AG10803 (cell line): ENCODE measurements at regions not wholly inside any gene's neighbourhood (a gene's known extent, or its start where the extent isn't known, plus 50 kb on each side); places are given as distances from the start of the nearest gene placed in this dataset.

ENCODE experiments used
- DNase-seq: peaks from one replicate; pipeline ENCODE4 v3.0.0; 2010; ENCODE audit warnings: low read depth
- H3K4me3 ChIP-seq: 2 replicates; pipeline ENCODE4 v1.5.1; 2011; ENCODE audit warnings: mild to moderate bottlenecking, low read length, control low read depth
- CTCF ChIP-seq: conservative IDR thresholded peaks from 2 replicates; pipeline ENCODE4 v1.5.1; 2011; ENCODE audit warnings: mild to moderate bottlenecking, low read length, control low read depth, inconsistent platforms

DNA sequence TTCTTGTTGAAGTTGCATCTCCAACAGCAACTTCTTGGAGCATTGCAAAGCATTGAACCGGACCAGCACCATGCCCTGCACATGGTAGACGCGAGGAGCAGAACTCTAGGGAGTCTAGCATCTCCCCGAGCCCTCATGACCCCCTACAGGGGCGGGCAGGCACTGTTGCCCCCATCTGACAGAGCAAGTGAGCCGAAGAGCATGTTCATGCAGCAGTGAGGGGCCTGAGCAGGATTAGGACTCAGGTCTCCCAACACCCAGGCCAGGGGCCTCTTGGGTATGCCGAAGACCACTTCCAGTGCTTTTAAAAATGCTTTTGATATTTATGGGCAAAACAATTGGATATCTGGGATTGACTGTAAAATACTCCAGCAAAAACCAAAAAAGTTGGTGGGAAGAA, 163.3 kb downstream of the TFCP2L1 start:
- no peak for DNase-seq
- TF ChIP-seq CTCF = no peak

DNA sequence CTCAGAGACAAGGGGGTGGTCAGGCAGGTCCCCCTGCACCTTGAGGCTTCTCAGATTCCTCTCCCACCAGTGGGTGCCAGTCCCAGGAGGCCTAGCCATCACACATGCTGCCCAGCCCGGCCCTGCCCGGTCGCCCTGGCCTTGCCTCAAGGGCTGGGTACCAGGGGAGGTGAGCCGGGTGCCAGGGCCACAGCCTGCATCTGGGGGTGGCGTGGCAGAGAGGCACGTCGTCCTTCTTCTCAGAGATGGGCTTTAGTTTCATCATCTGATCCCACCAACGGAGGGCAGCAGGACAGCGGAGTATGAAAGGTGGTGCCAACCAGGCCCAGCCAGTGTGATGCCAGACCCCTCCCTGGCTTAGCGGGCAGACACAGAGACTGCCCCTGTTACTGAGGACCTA, 161.7 kb downstream of the TFCP2L1 start:
- no peak overlapping the region for H3K4me3 ChIP-seq
- DNase-seq = no peak
- TF ChIP-seq CTCF = no peak

More for the DNA sequence above, 163.3 kb downstream of the TFCP2L1 start:
- no peak overlapping the region for H3K4me3 ChIP-seq

GRCh38 chr2:121124330-121124729, 160.7 kb downstream of the TFCP2L1 start:
- DNase-seq = no peak
- no peak overlapping the region for H3K4me3 ChIP-seq
- no peak for TF ChIP-seq CTCF

DNA sequence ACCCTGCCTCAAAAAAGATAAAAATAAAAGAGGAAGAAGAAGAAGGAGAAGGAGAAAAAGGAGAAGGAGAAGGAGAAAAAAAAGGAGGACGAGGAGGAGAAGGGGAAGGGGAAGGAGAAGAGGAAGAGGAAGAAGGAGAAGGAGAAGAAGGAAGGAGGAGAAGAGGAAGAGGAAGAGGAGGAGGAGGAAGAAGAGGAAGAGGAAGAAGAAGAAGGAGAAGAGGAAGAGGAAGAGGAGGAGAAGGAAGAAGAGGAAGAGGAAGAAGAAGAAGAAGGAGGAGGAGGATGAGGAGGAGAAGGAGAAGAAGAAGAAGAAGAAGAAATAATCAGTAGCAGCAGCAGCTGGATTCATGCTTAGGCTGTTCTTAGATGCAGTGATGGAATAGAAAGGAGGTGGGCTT, 159.7 kb downstream of the TFCP2L1 start:
- no peak overlapping the region for H3K4me3 ChIP-seq
- DNase-seq = no peak
- TF ChIP-seq CTCF = no peak

- DNase-seq = no peak
- H3K4me3 ChIP-seq = no peak overlapping the region
- TF ChIP-seq CTCF = peak; percentile 52
These were observed 156.0 kb downstream of the TFCP2L1 start for GRCh38 chr2:121128741-121129659.

- no peak for TF ChIP-seq CTCF
- no peak for DNase-seq
- H3K4me3 ChIP-seq = no peak overlapping the region
These were observed 155.3 kb downstream of the TFCP2L1 start for GRCh38 chr2:121129692-121130091.

DNA sequence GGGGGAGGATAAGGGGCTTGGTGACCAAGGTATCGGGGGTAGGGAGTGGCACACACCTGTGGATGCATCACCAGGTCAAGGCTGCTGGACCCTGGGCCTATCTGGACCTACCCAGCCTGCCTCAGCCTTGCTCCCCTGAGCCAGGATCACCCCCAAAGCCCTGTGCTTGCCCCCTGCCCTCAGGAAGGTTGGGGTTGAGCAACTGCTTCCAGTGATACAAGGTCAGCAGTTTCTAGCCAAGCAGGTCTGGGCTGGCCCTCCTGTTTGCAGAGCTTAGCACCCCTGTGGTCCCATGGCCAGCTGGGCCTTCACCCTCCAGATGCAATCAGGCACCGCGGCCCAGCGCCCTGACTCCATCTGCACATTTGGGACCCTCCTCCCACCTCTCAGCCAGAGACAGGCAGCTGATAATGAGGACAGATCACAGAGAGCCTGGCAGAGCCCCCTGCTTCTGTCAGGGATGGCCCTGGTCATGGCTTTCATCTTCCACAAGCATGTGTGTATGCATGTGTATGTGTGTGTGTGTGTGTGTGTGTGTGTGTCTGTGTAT, 154.6 kb downstream of the TFCP2L1 start:
- TF ChIP-seq CTCF = no peak
- H3K4me3 ChIP-seq = no peak overlapping the region
- no peak for DNase-seq
